ENCODE measurements at regions not wholly inside any gene's neighbourhood (a gene's known extent, or its start where the extent isn't known, plus 50 kb on each side); places are given as distances from the start of the nearest gene placed in this dataset.

- TF ChIP-seq REST (IDR thresholded peaks at IDR 0.05; ENCODE audit: borderline replicate concordance) (no peak), REST (CRISPR knock-in tag; IDR thresholded peaks at IDR 0.05; ENCODE audit: low read depth) (no peak), CHD2 (IDR thresholded peaks at IDR 0.05; ENCODE audit: low read depth, low read length) (no peak), MAFK (IDR thresholded peaks at IDR 0.05; ENCODE audit: low read length) (peak; percentile 12; the same call in 1 of the 2 replicates), ERF (CRISPR knock-in tag; IDR thresholded peaks at IDR 0.05) (no peak), PHB2 (IDR thresholded peaks at IDR 0.05; ENCODE audit: low read depth) (no peak)
Measured at GRCh38 chr6:104460738-104461483, 398.8 kb downstream of the HACE1 start (continued).
